ENCODE measurements at regions not wholly inside any gene's neighbourhood (a gene's known extent, or its start where the extent isn't known, plus 50 kb on each side); places are given as distances from the start of the nearest gene placed in this dataset.

DNA sequence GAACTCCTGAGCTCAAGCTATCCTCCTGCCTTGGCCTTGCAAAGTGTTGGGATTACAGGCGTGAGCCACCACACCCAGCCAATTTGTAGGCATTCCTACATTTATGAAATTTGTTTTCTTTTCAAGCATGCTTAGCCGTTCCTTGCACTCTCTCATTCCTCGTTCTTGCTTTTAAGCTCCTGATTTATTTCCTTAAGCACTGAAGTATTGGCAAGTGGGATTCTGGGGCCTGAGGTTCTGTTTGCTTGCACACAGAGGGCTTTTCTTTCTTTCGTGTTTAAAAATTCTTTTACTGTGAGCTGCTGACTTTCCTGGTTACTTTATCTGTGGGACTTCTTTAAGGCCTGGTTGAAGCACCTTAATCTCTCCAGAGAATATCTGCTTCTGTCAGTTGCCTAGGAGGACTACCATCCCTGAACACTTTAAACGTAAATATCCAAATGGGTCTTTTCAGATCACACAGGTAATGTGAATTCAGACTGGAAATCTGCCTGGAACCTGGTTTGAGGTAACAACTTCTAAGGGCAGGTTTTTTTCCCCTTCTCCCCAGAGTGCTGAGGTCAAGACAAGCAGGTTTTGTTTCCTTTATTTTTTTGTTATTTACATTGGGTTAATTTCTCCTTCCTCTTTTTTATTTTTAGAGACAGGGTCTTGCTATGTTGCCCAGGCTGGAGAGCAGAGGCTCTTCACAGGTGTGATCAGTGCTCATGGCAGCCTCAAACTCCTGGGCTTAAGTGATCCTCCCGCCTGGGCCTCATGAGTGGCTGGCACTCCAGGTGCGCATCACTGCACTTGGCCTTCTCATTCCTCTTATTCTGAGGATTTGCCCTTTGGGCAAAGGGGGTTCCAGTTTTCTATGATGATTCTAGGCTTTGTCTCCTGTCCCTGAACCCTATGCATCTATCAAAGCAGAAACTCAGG, 102.9 kb downstream of the PFKFB3 start:
- Histone ChIP-seq H3K9me3 (ENCODE audit: low read depth) (no peaks in the 10 kb centered on the region), H3F3A (ENCODE audit: insufficient read depth) (no peaks in the 10 kb centered on the region), H2AFZ (no peak overlapping the region), H3K27ac (no peak overlapping the region), H3K4me2 (ENCODE audit: unreplicated experiment) (no peak overlapping the region), H3K9ac (no peak overlapping the region), H3K27me3 (replicated peaks; ENCODE audit: insufficient read depth) (no peaks in the 10 kb centered on the region), H3K36me3 (ENCODE audit: low read depth) (no peaks in the 10 kb centered on the region), H4K20me1 (ENCODE audit: insufficient read depth) (no peaks in the 10 kb centered on the region), H3K79me2 (ENCODE audit: insufficient read depth) (no peaks in the 10 kb centered on the region), H3K4me1 (ENCODE audit: insufficient read depth) (no peaks in the 10 kb centered on the region), H3K9me2 (ENCODE audit: insufficient read depth) (no peaks in the 10 kb centered on the region), H3K4me3 (no peak overlapping the region)
- in situ Hi-C loops (cut with MboI) = no loop called here
- no peak for DNase-seq
- 77 to 80% methylated on average over 7 of the region's 7 CpGs for WGBS, 2 experiments (ENCODE audit: low coverage in 1 of 2, low lambda C conversion rate in 2 of 2, missing lambda C conversion rate in 2 of 2)
- TF ChIP-seq EZH2 (IDR thresholded peaks at IDR 0.05; ENCODE audit: insufficient read depth, poor library complexity, severe bottlenecking) = no peak
- TF ChIP-seq EZH2phosphoT487 (IDR thresholded peaks at IDR 0.05; ENCODE audit: insufficient read depth, low read depth) = no peak

DNA sequence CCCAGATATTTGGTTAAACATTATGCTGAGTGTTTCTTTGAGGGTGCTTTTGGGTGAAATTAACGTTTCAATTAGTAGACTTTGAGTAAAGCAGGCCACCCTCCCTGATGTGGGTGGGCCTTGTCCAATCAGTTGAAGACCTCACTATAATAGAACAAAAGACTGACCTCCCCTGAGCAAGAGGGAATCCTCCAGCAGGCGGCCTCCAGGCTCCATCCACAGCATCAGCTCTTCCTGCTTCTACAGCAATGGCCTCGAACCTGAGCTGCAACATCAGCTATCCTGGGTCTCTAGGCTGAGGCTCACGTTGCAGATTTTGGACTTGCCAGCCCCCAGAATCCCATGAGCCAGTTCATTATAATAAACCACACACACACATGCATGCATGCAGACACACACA, 104.2 kb downstream of the PFKFB3 start:
- no peaks in the 10 kb centered on the region for H4K20me1 ChIP-seq (ENCODE audit: insufficient read depth)
- H2AFZ ChIP-seq = no peak overlapping the region
- H3F3A ChIP-seq (ENCODE audit: insufficient read depth) = no peaks in the 10 kb centered on the region
- TF ChIP-seq EZH2phosphoT487 (IDR thresholded peaks at IDR 0.05; ENCODE audit: insufficient read depth, low read depth) = no peak
- TF ChIP-seq EZH2 (IDR thresholded peaks at IDR 0.05; ENCODE audit: insufficient read depth, poor library complexity, severe bottlenecking) = no peak
- H3K27ac ChIP-seq = no peak overlapping the region
- 0 out of 2 replicates have a peak, but pooled peaks cover 2% of the 10 kb centered on the region for H3K27me3 ChIP-seq (replicated peaks; ENCODE audit: insufficient read depth)
- H3K9me2 ChIP-seq (ENCODE audit: insufficient read depth) = no peaks in the 10 kb centered on the region
- in situ Hi-C loops (cut with MboI) = no loop called here
- no peaks in the 10 kb centered on the region for H3K9me3 ChIP-seq (ENCODE audit: low read depth)
- no peak overlapping the region for H3K9ac ChIP-seq
- H3K4me3 ChIP-seq = no peak overlapping the region
- no peaks in the 10 kb centered on the region for H3K79me2 ChIP-seq (ENCODE audit: insufficient read depth)
- DNase-seq = no peak
- 58 to 72% methylated on average over 4 of the region's 4 CpGs for WGBS, 2 experiments (ENCODE audit: low coverage in 1 of 2, low lambda C conversion rate in 2 of 2, missing lambda C conversion rate in 2 of 2)
- H3K36me3 ChIP-seq (ENCODE audit: low read depth) = no peaks in the 10 kb centered on the region
- H3K4me2 ChIP-seq (ENCODE audit: unreplicated experiment) = no peak overlapping the region
- no peaks in the 10 kb centered on the region for H3K4me1 ChIP-seq (ENCODE audit: insufficient read depth)

DNA sequence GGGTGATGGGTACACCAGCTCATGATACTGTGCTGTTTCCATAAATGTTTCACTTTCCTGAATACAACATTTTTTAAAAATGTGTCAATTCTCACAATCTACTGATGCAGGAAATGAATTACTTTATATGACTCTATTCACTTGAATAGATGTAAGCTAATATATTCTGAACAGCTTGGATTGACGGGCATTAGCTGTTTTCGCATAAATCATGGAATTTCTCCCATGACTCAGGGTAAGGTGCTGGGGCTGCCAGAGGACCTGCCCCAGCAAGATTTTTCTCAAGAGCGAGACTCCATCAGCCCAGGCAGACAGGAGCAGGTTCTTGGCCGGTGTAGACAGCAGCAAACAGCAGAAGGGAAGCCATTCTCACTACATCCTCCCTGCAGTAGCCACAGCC, 107.1 kb downstream of the PFKFB3 start:
- Histone ChIP-seq H3K9me3 (ENCODE audit: low read depth) (no peaks in the 10 kb centered on the region), H3F3A (ENCODE audit: insufficient read depth) (no peaks in the 10 kb centered on the region; the same call in 1 of the 2 replicates), H3K27me3 (replicated peaks; ENCODE audit: insufficient read depth) (peaks cover 25% of the 10 kb centered on the region), H3K9me2 (ENCODE audit: insufficient read depth) (no peaks in the 10 kb centered on the region), H3K4me3 (no peak overlapping the region), H3K36me3 (ENCODE audit: low read depth) (no peaks in the 10 kb centered on the region), H3K79me2 (ENCODE audit: insufficient read depth) (no peaks in the 10 kb centered on the region), H3K4me1 (ENCODE audit: insufficient read depth) (no peaks in the 10 kb centered on the region), H3K27ac (no peak overlapping the region), H3K9ac (no peak overlapping the region), H2AFZ (no peak overlapping the region), H3K4me2 (ENCODE audit: unreplicated experiment) (no peak overlapping the region), H4K20me1 (ENCODE audit: insufficient read depth) (no peaks in the 10 kb centered on the region)
- TF ChIP-seq EZH2phosphoT487 (IDR thresholded peaks at IDR 0.05; ENCODE audit: insufficient read depth, low read depth) (no peak), EZH2 (IDR thresholded peaks at IDR 0.05; ENCODE audit: insufficient read depth, poor library complexity, severe bottlenecking) (no peak)
- in situ Hi-C loops (cut with MboI) = no loop called here
- no peak for DNase-seq
- 76 to 78% methylated on average over 4 of the region's 4 CpGs for WGBS, 2 experiments (ENCODE audit: low coverage in 1 of 2, low lambda C conversion rate in 2 of 2, missing lambda C conversion rate in 2 of 2)

DNA sequence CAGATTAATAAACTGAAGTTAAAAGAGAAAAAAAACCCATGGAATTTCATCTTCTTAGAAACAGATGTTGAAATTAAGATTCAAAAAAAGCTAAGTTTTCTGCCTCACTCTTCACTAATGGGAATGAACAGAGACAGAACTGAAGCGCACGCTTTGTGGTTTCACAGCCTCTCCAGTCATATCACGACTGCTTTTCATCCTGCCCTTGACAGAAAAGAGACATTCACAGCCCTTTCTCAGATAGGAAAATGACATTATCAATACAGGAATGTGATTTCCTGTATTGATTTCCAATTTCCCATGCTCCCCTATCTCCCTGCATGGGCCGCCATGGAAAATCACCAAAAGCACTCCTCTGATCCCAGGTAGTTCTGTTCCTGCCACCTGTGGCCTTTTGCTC, 108.2 kb downstream of the PFKFB3 start:
- Histone ChIP-seq H3K36me3 (ENCODE audit: low read depth) (no peaks in the 10 kb centered on the region), H3K4me1 (ENCODE audit: insufficient read depth) (no peaks in the 10 kb centered on the region), H3K4me2 (ENCODE audit: unreplicated experiment) (no peak overlapping the region), H3K9ac (no peak overlapping the region), H3K27me3 (replicated peaks; ENCODE audit: insufficient read depth) (peaks cover 32% of the 10 kb centered on the region), H3F3A (ENCODE audit: insufficient read depth) (no peaks in the 10 kb centered on the region; the same call in 1 of the 2 replicates), H2AFZ (no peak overlapping the region), H3K4me3 (no peak overlapping the region), H3K9me3 (ENCODE audit: low read depth) (no peaks in the 10 kb centered on the region), H4K20me1 (ENCODE audit: insufficient read depth) (no peaks in the 10 kb centered on the region), H3K79me2 (ENCODE audit: insufficient read depth) (no peaks in the 10 kb centered on the region), H3K9me2 (ENCODE audit: insufficient read depth) (no peaks in the 10 kb centered on the region), H3K27ac (no peak overlapping the region)
- WGBS, 2 experiments (ENCODE audit: low coverage in 1 of 2, low lambda C conversion rate in 2 of 2, missing lambda C conversion rate in 2 of 2) = 95 to 96% methylated on average over 4 of the region's 4 CpGs
- DNase-seq = no peak
- in situ Hi-C loops (cut with MboI) = no loop called here
- no peak for TF ChIP-seq EZH2 (IDR thresholded peaks at IDR 0.05; ENCODE audit: insufficient read depth, poor library complexity, severe bottlenecking)
